Neural cell (in vitro differentiated cells): ENCODE measurements at regions not wholly inside any gene's neighbourhood (a gene's known extent, or its start where the extent isn't known, plus 50 kb on each side); places are given as distances from the start of the nearest gene placed in this dataset.

Source experiments
- H2AFZ ChIP-seq: fragments of 200-600, 300-800 bp; sonication (generic), shearing (Covaris generic); 2 replicates; pipeline ENCODE4 v1.6.0; 2014; ENCODE audit warnings: low read depth, mild to moderate bottlenecking, antibody characterized with exemption, low read length, moderate library complexity
- H3F3A ChIP-seq: fragments of 200-600 bp; shearing (Covaris generic); 2 replicates; pipeline ENCODE4 v1.6.1; 2016; ENCODE audit warnings: mild to moderate bottlenecking, moderate library complexity, mixed read lengths, antibody characterized with exemption, low read length; ENCODE audit not compliant: insufficient read depth, poor library complexity, severe bottlenecking
- H3K27ac ChIP-seq: fragments of 200-600, 300-800 bp; sonication (generic), shearing (Covaris generic); 2 replicates; pipeline ENCODE4 v1.5.1; 2014; ENCODE audit warnings: mild to moderate bottlenecking, low read length, moderate library complexity
- H3K27me3 ChIP-seq: fragments of 300-800, 200-600 bp; sonication (generic), shearing (Covaris generic); 2 replicates; pipeline ENCODE4 v1.6.0; 2014; ENCODE audit warnings: mild to moderate bottlenecking, low read depth, low read length, moderate library complexity; ENCODE audit not compliant: insufficient read depth
- H3K36me3 ChIP-seq: fragments of 300-800, 200-600 bp; sonication (generic), shearing (Covaris generic); 2 replicates; pipeline ENCODE4 v1.5.1; 2014; ENCODE audit warnings: mild to moderate bottlenecking, antibody characterized with exemption, low read length, moderate library complexity; ENCODE audit not compliant: insufficient read depth
- H3K4me2 ChIP-seq: fragments of 300-800, 200-600 bp; sonication (generic), shearing (Covaris generic); 2 replicates; pipeline ENCODE4 v1.6.0; 2014; ENCODE audit warnings: mild to moderate bottlenecking, low read length
- H3K4me3 ChIP-seq: fragments of 300-800, 200-600 bp; sonication (generic), shearing (Covaris generic); 2 replicates; pipeline ENCODE4 v1.5.1; 2014; ENCODE audit warnings: mild to moderate bottlenecking, low read length, moderate library complexity
- H3K79me2 ChIP-seq: fragments of 200-600 bp; shearing (Covaris generic); replicated peaks from 2 replicates; pipeline ENCODE4 v1.6.0; 2014; ENCODE audit warnings: mild to moderate bottlenecking, low read length, moderate library complexity; ENCODE audit not compliant: insufficient read depth
- H3K9ac ChIP-seq: fragments of 300-800, 200-600 bp; sonication (generic), shearing (Covaris generic); 2 replicates; pipeline ENCODE4 v1.6.1; 2016; ENCODE audit warnings: mild to moderate bottlenecking, low read length, mixed read lengths
- H3K9me2 ChIP-seq: fragments of 200-600 bp; shearing (Covaris generic); 2 replicates; pipeline ENCODE4 v1.6.1; 2016; ENCODE audit warnings: mild to moderate bottlenecking, low read length, mixed read lengths; ENCODE audit not compliant: insufficient read depth
- H3K9me3 ChIP-seq: fragments of 200-600, 300-800 bp; sonication (generic), shearing (Covaris generic); 2 replicates; pipeline ENCODE4 v1.6.1; 2016; ENCODE audit warnings: mild to moderate bottlenecking, mixed run types, low read length, moderate library complexity, mixed read lengths
- H4K20me1 ChIP-seq: fragments of 200-600 bp; shearing (Covaris generic); 2 replicates; pipeline ENCODE4 v1.6.1; 2016; ENCODE audit warnings: mild to moderate bottlenecking, mixed run types; ENCODE audit not compliant: insufficient read depth
- EP300 ChIP-seq: fragments of 450-650 bp; conservative IDR thresholded peaks from 2 replicates; pipeline ENCODE4 v1.6.1; 2014; ENCODE audit warnings: antibody characterized with exemption, mild to moderate bottlenecking, moderate library complexity; ENCODE audit not compliant: poor library complexity, severe bottlenecking
- EZH2 ChIP-seq: fragments of 200-600, 300-800 bp; shearing (Covaris generic), sonication (generic); IDR thresholded peaks from 2 replicates; pipeline ENCODE4 v1.6.1; 2014; ENCODE audit warnings: antibody characterized with exemption, low read length, borderline replicate concordance, mild to moderate bottlenecking; ENCODE audit not compliant: insufficient read depth, poor library complexity, severe bottlenecking
- MXI1 ChIP-seq: fragments of 450-650 bp; conservative IDR thresholded peaks from 2 replicates; pipeline ENCODE4 v1.6.1; 2014; ENCODE audit warnings: antibody characterized with exemption, mild to moderate bottlenecking; ENCODE audit not compliant: poor library complexity, severe bottlenecking
- POLR2AphosphoS5 ChIP-seq: IDR thresholded peaks from 2 replicates; pipeline ENCODE4 v1.6.1; 2012
- RAD21 ChIP-seq: fragments of 450-650 bp; conservative IDR thresholded peaks from 2 replicates; pipeline ENCODE4 v1.6.1; 2014; ENCODE audit warnings: antibody characterized with exemption, mild to moderate bottlenecking, moderate library complexity
- SMC3 ChIP-seq: fragments of 450-650 bp; conservative IDR thresholded peaks from 2 replicates; pipeline ENCODE4 v1.6.1; 2014; ENCODE audit warnings: antibody characterized with exemption, mild to moderate bottlenecking, moderate library complexity; ENCODE audit not compliant: poor library complexity
- TAF1 ChIP-seq: IDR thresholded peaks from 2 replicates; pipeline ENCODE4 v1.6.1; 2012; ENCODE audit warnings: low read depth
- TF ChIP-seq, protein P1 (sequence below): fragments of 450-650 bp; IDR thresholded peaks from 2 replicates; pipeline ENCODE4 v1.5.1; 2014; ENCODE audit warnings: antibody characterized with exemption, mild to moderate bottlenecking, moderate library complexity; ENCODE audit not compliant: poor library complexity, severe bottlenecking
- TF ChIP-seq, protein P2 (sequence below): IDR thresholded peaks from 2 replicates; pipeline ENCODE4 v1.6.1; 2012; ENCODE audit warnings: borderline replicate concordance

- no peak overlapping the region for H3K4me2 ChIP-seq
- H3K9me2 ChIP-seq, result no peaks in the 10 kb centered on the region
- no peak overlapping the region for H3K9ac ChIP-seq
- no peak overlapping the region for H3K27ac ChIP-seq
- no peaks in the 10 kb centered on the region for H3K27me3 ChIP-seq
- H3K79me2 ChIP-seq, result no peaks in the 10 kb centered on the region
- TF ChIP-seq EZH2 (no peak), TAF1 (no peak), SMC3 (no peak), EP300 (no peak), POLR2AphosphoS5 (no peak), MXI1 (no peak), RAD21 (no peak)
- TF ChIP-seq, protein P1, sequence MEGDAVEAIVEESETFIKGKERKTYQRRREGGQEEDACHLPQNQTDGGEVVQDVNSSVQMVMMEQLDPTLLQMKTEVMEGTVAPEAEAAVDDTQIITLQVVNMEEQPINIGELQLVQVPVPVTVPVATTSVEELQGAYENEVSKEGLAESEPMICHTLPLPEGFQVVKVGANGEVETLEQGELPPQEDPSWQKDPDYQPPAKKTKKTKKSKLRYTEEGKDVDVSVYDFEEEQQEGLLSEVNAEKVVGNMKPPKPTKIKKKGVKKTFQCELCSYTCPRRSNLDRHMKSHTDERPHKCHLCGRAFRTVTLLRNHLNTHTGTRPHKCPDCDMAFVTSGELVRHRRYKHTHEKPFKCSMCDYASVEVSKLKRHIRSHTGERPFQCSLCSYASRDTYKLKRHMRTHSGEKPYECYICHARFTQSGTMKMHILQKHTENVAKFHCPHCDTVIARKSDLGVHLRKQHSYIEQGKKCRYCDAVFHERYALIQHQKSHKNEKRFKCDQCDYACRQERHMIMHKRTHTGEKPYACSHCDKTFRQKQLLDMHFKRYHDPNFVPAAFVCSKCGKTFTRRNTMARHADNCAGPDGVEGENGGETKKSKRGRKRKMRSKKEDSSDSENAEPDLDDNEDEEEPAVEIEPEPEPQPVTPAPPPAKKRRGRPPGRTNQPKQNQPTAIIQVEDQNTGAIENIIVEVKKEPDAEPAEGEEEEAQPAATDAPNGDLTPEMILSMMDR, result no peak
- TF ChIP-seq, protein P2, sequence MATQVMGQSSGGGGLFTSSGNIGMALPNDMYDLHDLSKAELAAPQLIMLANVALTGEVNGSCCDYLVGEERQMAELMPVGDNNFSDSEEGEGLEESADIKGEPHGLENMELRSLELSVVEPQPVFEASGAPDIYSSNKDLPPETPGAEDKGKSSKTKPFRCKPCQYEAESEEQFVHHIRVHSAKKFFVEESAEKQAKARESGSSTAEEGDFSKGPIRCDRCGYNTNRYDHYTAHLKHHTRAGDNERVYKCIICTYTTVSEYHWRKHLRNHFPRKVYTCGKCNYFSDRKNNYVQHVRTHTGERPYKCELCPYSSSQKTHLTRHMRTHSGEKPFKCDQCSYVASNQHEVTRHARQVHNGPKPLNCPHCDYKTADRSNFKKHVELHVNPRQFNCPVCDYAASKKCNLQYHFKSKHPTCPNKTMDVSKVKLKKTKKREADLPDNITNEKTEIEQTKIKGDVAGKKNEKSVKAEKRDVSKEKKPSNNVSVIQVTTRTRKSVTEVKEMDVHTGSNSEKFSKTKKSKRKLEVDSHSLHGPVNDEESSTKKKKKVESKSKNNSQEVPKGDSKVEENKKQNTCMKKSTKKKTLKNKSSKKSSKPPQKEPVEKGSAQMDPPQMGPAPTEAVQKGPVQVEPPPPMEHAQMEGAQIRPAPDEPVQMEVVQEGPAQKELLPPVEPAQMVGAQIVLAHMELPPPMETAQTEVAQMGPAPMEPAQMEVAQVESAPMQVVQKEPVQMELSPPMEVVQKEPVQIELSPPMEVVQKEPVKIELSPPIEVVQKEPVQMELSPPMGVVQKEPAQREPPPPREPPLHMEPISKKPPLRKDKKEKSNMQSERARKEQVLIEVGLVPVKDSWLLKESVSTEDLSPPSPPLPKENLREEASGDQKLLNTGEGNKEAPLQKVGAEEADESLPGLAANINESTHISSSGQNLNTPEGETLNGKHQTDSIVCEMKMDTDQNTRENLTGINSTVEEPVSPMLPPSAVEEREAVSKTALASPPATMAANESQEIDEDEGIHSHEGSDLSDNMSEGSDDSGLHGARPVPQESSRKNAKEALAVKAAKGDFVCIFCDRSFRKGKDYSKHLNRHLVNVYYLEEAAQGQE, result no peak
- H3K36me3 ChIP-seq, result no peaks in the 10 kb centered on the region
- no peak overlapping the region for H2AFZ ChIP-seq
- no peaks in the 10 kb centered on the region for H3F3A ChIP-seq
- H4K20me1 ChIP-seq, result no peaks in the 10 kb centered on the region
- H3K4me3 ChIP-seq, result no peak overlapping the region
- no peaks in the 10 kb centered on the region for H3K9me3 ChIP-seq
Measured at GRCh38 chr2:144996225-144996795, 476.4 kb upstream of the ZEB2 start.

DNA sequence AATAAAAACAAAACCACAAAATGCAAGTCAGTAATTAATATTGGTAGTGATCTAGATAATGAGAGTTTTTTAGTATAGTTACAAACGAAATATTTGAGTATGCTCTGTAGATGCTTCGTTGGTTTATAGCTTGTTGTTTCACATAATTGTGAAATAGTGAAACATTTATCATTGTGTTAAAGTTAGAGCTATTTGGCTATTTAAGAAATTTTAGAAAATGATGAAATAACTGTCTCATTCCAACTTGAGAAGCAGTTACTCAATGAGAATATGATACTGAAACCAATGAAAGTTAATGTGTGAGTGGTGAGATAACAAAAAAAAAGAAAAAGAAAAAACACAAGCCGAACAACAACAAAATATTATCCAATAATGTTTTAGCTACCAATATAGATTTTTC, 475.6 kb upstream of the ZEB2 start:
- no peaks in the 10 kb centered on the region for H3K27me3 ChIP-seq
- no peak overlapping the region for H3K4me2 ChIP-seq
- no peak overlapping the region for H3K9ac ChIP-seq
- H3K36me3 ChIP-seq, result no peaks in the 10 kb centered on the region
- H3K4me3 ChIP-seq, result no peak overlapping the region
- H2AFZ ChIP-seq, result no peak overlapping the region
- TF ChIP-seq RAD21, result no peak
- TF ChIP-seq EP300, result no peak
- TF ChIP-seq MXI1, result no peak
- no peak for TF ChIP-seq POLR2AphosphoS5
- no peak for TF ChIP-seq EZH2
- TF ChIP-seq, protein P1, result no peak
- no peaks in the 10 kb centered on the region for H3K9me3 ChIP-seq
- no peaks in the 10 kb centered on the region for H3K79me2 ChIP-seq
- no peaks in the 10 kb centered on the region for H3F3A ChIP-seq
- H4K20me1 ChIP-seq, result no peaks in the 10 kb centered on the region
- H3K27ac ChIP-seq, result no peak overlapping the region
- H3K9me2 ChIP-seq, result no peaks in the 10 kb centered on the region
